H1 (cell line): ENCODE measurements at regions not wholly inside any gene's neighbourhood (a gene's known extent, or its start where the extent isn't known, plus 50 kb on each side); places are given as distances from the start of the nearest gene placed in this dataset.

ENCODE experiments used
- EP300 ChIP-seq, 2 experiments: IDR thresholded peaks; 1 replicate in 1 of 2; 2 replicates in 1 of 2; pipeline ENCODE4 v1.6.1; 2011 to 2012; ENCODE audit warnings: low read depth in 2 of 2, low read length in 2 of 2, mild to moderate bottlenecking in 2 of 2, borderline replicate concordance in 1 of 2, inconsistent platforms in 1 of 2, moderate library complexity in 1 of 2
- JUND ChIP-seq: IDR thresholded peaks from 2 replicates; pipeline ENCODE4 v1.6.1; 2011; ENCODE audit warnings: mild to moderate bottlenecking, improper control_type of control experiment, low read length
- RFX5 ChIP-seq: IDR thresholded peaks from 2 replicates; pipeline ENCODE4 v1.6.1; 2011; ENCODE audit warnings: low read depth, low read length, improper control_type of control experiment, borderline replicate concordance
- TF ChIP-seq, protein P1 (sequence below): fragments of 300-600 bp; sonication (generic); IDR thresholded peaks from 2 replicates; pipeline ENCODE4 v1.7.1; 2012; ENCODE audit warnings: low read length, moderate library complexity, mild to moderate bottlenecking, inconsistent platforms; ENCODE audit not compliant: insufficient replicate concordance
- TF ChIP-seq, protein P2 (sequence below), 3 experiments: IDR thresholded peaks; 1 replicate in 2 of 3; 2 replicates in 1 of 3; pipeline versions ENCODE4 v1.5.1 to v1.6.1; 2011; ENCODE audit warnings: low read length in 3 of 3, mild to moderate bottlenecking in 3 of 3, inconsistent platforms in 2 of 3, low read depth in 1 of 3, moderate library complexity in 1 of 3; ENCODE audit not compliant: insufficient read depth in 1 of 3; ENCODE audit errors: control extremely low read depth in 1 of 3

DNA sequence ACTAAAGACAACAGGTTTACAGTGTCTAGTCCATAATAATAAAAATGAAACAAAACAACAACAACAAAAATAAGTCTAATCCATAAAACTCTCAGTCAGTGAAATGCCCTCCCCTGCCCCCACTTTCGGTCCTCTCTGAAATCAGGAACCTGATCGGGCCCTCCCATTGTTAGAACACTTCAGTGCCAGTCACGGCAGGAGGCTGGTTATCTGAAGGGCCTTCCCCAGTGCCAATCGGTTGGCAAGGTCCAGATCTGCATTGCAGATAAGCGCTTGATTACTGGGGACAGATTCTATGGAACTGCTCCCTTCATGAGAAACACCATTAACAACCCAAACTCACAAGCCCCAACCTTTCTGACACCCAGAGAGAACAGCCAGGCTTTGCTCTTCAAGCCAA lies 72.2 kb upstream of the EEPD1 start (continued):
- TF ChIP-seq, protein P1, sequence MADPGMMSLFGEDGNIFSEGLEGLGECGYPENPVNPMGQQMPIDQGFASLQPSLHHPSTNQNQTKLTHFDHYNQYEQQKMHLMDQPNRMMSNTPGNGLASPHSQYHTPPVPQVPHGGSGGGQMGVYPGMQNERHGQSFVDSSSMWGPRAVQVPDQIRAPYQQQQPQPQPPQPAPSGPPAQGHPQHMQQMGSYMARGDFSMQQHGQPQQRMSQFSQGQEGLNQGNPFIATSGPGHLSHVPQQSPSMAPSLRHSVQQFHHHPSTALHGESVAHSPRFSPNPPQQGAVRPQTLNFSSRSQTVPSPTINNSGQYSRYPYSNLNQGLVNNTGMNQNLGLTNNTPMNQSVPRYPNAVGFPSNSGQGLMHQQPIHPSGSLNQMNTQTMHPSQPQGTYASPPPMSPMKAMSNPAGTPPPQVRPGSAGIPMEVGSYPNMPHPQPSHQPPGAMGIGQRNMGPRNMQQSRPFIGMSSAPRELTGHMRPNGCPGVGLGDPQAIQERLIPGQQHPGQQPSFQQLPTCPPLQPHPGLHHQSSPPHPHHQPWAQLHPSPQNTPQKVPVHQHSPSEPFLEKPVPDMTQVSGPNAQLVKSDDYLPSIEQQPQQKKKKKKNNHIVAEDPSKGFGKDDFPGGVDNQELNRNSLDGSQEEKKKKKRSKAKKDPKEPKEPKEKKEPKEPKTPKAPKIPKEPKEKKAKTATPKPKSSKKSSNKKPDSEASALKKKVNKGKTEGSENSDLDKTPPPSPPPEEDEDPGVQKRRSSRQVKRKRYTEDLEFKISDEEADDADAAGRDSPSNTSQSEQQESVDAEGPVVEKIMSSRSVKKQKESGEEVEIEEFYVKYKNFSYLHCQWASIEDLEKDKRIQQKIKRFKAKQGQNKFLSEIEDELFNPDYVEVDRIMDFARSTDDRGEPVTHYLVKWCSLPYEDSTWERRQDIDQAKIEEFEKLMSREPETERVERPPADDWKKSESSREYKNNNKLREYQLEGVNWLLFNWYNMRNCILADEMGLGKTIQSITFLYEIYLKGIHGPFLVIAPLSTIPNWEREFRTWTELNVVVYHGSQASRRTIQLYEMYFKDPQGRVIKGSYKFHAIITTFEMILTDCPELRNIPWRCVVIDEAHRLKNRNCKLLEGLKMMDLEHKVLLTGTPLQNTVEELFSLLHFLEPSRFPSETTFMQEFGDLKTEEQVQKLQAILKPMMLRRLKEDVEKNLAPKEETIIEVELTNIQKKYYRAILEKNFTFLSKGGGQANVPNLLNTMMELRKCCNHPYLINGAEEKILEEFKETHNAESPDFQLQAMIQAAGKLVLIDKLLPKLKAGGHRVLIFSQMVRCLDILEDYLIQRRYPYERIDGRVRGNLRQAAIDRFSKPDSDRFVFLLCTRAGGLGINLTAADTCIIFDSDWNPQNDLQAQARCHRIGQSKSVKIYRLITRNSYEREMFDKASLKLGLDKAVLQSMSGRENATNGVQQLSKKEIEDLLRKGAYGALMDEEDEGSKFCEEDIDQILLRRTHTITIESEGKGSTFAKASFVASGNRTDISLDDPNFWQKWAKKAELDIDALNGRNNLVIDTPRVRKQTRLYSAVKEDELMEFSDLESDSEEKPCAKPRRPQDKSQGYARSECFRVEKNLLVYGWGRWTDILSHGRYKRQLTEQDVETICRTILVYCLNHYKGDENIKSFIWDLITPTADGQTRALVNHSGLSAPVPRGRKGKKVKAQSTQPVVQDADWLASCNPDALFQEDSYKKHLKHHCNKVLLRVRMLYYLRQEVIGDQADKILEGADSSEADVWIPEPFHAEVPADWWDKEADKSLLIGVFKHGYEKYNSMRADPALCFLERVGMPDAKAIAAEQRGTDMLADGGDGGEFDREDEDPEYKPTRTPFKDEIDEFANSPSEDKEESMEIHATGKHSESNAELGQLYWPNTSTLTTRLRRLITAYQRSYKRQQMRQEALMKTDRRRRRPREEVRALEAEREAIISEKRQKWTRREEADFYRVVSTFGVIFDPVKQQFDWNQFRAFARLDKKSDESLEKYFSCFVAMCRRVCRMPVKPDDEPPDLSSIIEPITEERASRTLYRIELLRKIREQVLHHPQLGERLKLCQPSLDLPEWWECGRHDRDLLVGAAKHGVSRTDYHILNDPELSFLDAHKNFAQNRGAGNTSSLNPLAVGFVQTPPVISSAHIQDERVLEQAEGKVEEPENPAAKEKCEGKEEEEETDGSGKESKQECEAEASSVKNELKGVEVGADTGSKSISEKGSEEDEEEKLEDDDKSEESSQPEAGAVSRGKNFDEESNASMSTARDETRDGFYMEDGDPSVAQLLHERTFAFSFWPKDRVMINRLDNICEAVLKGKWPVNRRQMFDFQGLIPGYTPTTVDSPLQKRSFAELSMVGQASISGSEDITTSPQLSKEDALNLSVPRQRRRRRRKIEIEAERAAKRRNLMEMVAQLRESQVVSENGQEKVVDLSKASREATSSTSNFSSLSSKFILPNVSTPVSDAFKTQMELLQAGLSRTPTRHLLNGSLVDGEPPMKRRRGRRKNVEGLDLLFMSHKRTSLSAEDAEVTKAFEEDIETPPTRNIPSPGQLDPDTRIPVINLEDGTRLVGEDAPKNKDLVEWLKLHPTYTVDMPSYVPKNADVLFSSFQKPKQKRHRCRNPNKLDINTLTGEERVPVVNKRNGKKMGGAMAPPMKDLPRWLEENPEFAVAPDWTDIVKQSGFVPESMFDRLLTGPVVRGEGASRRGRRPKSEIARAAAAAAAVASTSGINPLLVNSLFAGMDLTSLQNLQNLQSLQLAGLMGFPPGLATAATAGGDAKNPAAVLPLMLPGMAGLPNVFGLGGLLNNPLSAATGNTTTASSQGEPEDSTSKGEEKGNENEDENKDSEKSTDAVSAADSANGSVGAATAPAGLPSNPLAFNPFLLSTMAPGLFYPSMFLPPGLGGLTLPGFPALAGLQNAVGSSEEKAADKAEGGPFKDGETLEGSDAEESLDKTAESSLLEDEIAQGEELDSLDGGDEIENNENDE: no peak
- TF ChIP-seq JUND: no peak
- no peak for TF ChIP-seq EP300 (IDR thresholded peaks at IDR 0.05; ENCODE audit: borderline replicate concordance in 1 of 2, low read depth in 2 of 2, low read length in 2 of 2)
- TF ChIP-seq, protein P2, sequence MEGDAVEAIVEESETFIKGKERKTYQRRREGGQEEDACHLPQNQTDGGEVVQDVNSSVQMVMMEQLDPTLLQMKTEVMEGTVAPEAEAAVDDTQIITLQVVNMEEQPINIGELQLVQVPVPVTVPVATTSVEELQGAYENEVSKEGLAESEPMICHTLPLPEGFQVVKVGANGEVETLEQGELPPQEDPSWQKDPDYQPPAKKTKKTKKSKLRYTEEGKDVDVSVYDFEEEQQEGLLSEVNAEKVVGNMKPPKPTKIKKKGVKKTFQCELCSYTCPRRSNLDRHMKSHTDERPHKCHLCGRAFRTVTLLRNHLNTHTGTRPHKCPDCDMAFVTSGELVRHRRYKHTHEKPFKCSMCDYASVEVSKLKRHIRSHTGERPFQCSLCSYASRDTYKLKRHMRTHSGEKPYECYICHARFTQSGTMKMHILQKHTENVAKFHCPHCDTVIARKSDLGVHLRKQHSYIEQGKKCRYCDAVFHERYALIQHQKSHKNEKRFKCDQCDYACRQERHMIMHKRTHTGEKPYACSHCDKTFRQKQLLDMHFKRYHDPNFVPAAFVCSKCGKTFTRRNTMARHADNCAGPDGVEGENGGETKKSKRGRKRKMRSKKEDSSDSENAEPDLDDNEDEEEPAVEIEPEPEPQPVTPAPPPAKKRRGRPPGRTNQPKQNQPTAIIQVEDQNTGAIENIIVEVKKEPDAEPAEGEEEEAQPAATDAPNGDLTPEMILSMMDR (IDR thresholded peaks at IDR 0.05; ENCODE audit: control extremely low read depth in 1 of 3, insufficient read depth in 1 of 3, low read depth in 1 of 3, low read length in 3 of 3): no peak
- no peak for TF ChIP-seq RFX5
